GM23338 (cell line): ENCODE measurements at regions not wholly inside any gene's neighbourhood (a gene's known extent, or its start where the extent isn't known, plus 50 kb on each side); places are given as distances from the start of the nearest gene placed in this dataset.

Source experiments
- ATAC-seq: fragments of 200-7000 bp; cut with Tn5 transposase; 3 replicates; pipeline ENCODE4 v1.9.1; 2020
- DNase-seq: peaks from one replicate; pipeline ENCODE4 v3.0.0-alpha.2; 2015; ENCODE audit warnings: low spot score
- H2AFZ ChIP-seq: fragments of 200-600 bp; sonication (generic); 2 replicates; pipeline ENCODE4 v1.8.0; 2016; ENCODE audit warnings: antibody characterized with exemption, mild to moderate bottlenecking, moderate library complexity
- H3F3A ChIP-seq: fragments of 200-600 bp; sonication (generic); replicated peaks from 2 replicates; pipeline ENCODE4 v1.8.0; 2017; ENCODE audit warnings: antibody characterized with exemption, mixed run types, low read depth
- H3K27ac ChIP-seq: fragments of 200-600 bp; sonication (generic); 2 replicates; pipeline ENCODE4 v1.6.1; 2016; ENCODE audit warnings: low read depth
- H3K27me3 ChIP-seq: fragments of 200-600 bp; sonication (generic); 2 replicates; pipeline ENCODE4 v1.8.0; 2016; ENCODE audit warnings: mild to moderate bottlenecking, mixed run types, moderate library complexity; ENCODE audit not compliant: insufficient read depth
- H3K36me3 ChIP-seq: fragments of 200-600 bp; sonication (generic); 2 replicates; pipeline ENCODE4 v1.8.0; 2016; ENCODE audit warnings: mild to moderate bottlenecking; ENCODE audit not compliant: insufficient read depth
- H3K4me1 ChIP-seq: fragments of 200-600 bp; sonication (generic); 2 replicates; pipeline ENCODE4 v1.8.0; 2016; ENCODE audit warnings: mild to moderate bottlenecking, moderate library complexity; ENCODE audit not compliant: insufficient read depth
- H3K4me2 ChIP-seq: fragments of 200-600 bp; sonication (generic); 2 replicates; pipeline ENCODE4 v1.7.1; 2017; ENCODE audit warnings: mixed run types
- H3K4me3 ChIP-seq: fragments of 200-600 bp; sonication (generic); 2 replicates; pipeline ENCODE4 v1.6.1; 2016; ENCODE audit warnings: mixed run types
- H3K79me2 ChIP-seq: fragments of 200-600 bp; sonication (generic); replicated peaks from 2 replicates; pipeline ENCODE4 v1.8.0; 2017; ENCODE audit warnings: mild to moderate bottlenecking; ENCODE audit not compliant: insufficient read depth
- H3K9me2 ChIP-seq: fragments of 200-600 bp; sonication (generic); 2 replicates; pipeline ENCODE4 v1.8.0; 2017; ENCODE audit not compliant: insufficient read depth
- H4K20me1 ChIP-seq: fragments of 200-600 bp; sonication (generic); replicated peaks from 2 replicates; pipeline ENCODE4 v1.8.0; 2017; ENCODE audit warnings: mild to moderate bottlenecking; ENCODE audit not compliant: insufficient read depth
- H3K27ac Mint-ChIP-seq: 2 replicates; pipeline ENCODE4 v1.8.0; 2020; ENCODE audit warnings: inconsistent platforms, mild to moderate bottlenecking, moderate library complexity, mixed read lengths
- H3K27me3 Mint-ChIP-seq: 3 replicates; pipeline ENCODE4 v1.8.0; 2022; ENCODE audit warnings: low read depth, mild to moderate bottlenecking, moderate library complexity, mixed read lengths, inconsistent platforms; ENCODE audit not compliant: insufficient read depth, poor library complexity
- H3K36me3 Mint-ChIP-seq: 3 replicates; pipeline ENCODE4 v1.8.0; 2021; ENCODE audit warnings: low read depth, mild to moderate bottlenecking, inconsistent platforms, moderate library complexity, mixed read lengths
- H3K4me1 Mint-ChIP-seq: 3 replicates; pipeline ENCODE4 v1.8.0; 2020; ENCODE audit warnings: mild to moderate bottlenecking, inconsistent platforms, mixed read lengths
- H3K4me3 Mint-ChIP-seq: 3 replicates; pipeline ENCODE4 v1.8.0; 2021; ENCODE audit warnings: moderate library complexity, mild to moderate bottlenecking, inconsistent platforms, mixed read lengths
- H3K9me3 Mint-ChIP-seq: 3 replicates; pipeline ENCODE4 v1.8.0; 2020; ENCODE audit warnings: moderate library complexity, mild to moderate bottlenecking, inconsistent platforms, mixed read lengths
- CREB1 ChIP-seq: fragments of 250-450 bp; sonication (Bioruptor Pico); IDR thresholded peaks from 2 replicates; pipeline ENCODE4 v1.5.0; 2020; ENCODE audit warnings: low read depth, mild to moderate bottlenecking, moderate library complexity
- CTCF ChIP-seq, 2 experiments: fragments of 200-600 bp in 1 of 2; sonication (generic) in 1 of 2; conservative IDR thresholded peaks; 2 replicates each; pipeline versions ENCODE4 v1.5.1 to v1.6.1; 2016 to 2017; ENCODE audit warnings: antibody characterized with exemption in 2 of 2, low read depth in 2 of 2, mild to moderate bottlenecking in 2 of 2, moderate library complexity in 1 of 2
- ETS1 ChIP-seq: IDR thresholded peaks from 2 replicates; pipeline ENCODE4 v1.6.1; 2016; ENCODE audit warnings: antibody characterized with exemption
- EZH2 ChIP-seq: fragments of 200-600 bp; sonication (generic); IDR thresholded peaks from one replicate; pipeline ENCODE4 v1.8.0; 2017; ENCODE audit warnings: antibody characterized with exemption, mild to moderate bottlenecking, low read depth; ENCODE audit not compliant: unreplicated experiment
- NANOG ChIP-seq: IDR thresholded peaks from 2 replicates; pipeline ENCODE4 v1.6.1; 2016; ENCODE audit warnings: antibody characterized with exemption, borderline replicate concordance
- REST ChIP-seq: IDR thresholded peaks from one replicate; pipeline ENCODE4 v1.6.1; 2018; ENCODE audit warnings: antibody characterized with exemption; ENCODE audit not compliant: unreplicated experiment
- STAT1 ChIP-seq: IDR thresholded peaks from one replicate; pipeline ENCODE4 v1.6.1; 2016; ENCODE audit warnings: antibody characterized with exemption; ENCODE audit not compliant: unreplicated experiment
- ZNF114 ChIP-seq: fragments of 250-450 bp; sonication (Bioruptor Pico); IDR thresholded peaks from 2 replicates; pipeline ENCODE4 v1.5.0; 2020; ENCODE audit warnings: mild to moderate bottlenecking, moderate library complexity
- ZNF331 ChIP-seq: fragments of 250-450 bp; sonication (Bioruptor Pico); IDR thresholded peaks from 2 replicates; pipeline ENCODE4 v1.5.0; 2020; ENCODE audit warnings: low read depth, mild to moderate bottlenecking, moderate library complexity
- ZNF462 ChIP-seq: fragments of 250-450 bp; sonication (Bioruptor Pico); IDR thresholded peaks from 2 replicates; pipeline ENCODE4 v1.5.0; 2020; ENCODE audit warnings: mild to moderate bottlenecking, moderate library complexity

- TF ChIP-seq CTCF (conservative IDR thresholded peaks at IDR 0.05; ENCODE audit: low read depth in 2 of 2): no peak
- TF ChIP-seq ZNF114 (CRISPR knock-in tag): no peak
Observed at GRCh38 chr9:12510551-12510950, 182.6 kb upstream of the TYRP1 start (continued).

- DNase-seq (no peak), ATAC-seq (no peak)
- no peak overlapping the region for H2AFZ ChIP-seq
- Mint-ChIP-seq H3K27me3 (peaks cover 1% of the 10 kb centered on the region), H3K27ac (no peak overlapping the region), H3K36me3 (no peaks in the 10 kb centered on the region), H3K4me1 (no peaks in the 10 kb centered on the region; the same call in 1 of the 3 replicates), H3K4me3 (no peak overlapping the region), H3K9me3 (no peaks in the 10 kb centered on the region)
- TF ChIP-seq ZNF114 (CRISPR knock-in tag) (no peak), CREB1 (no peak), ZNF462 (no peak), NANOG (no peak), ETS1 (no peak), REST (no peak), STAT1 (no peak), ZNF331 (CRISPR knock-in tag) (no peak), EZH2 (no peak)
- no peaks in the 10 kb centered on the region for H3K9me2 ChIP-seq
- no peaks in the 10 kb centered on the region for H3K79me2 ChIP-seq
- H4K20me1 ChIP-seq: no peaks in the 10 kb centered on the region
- H3K27me3 ChIP-seq: no peaks in the 10 kb centered on the region
- H3K4me1 ChIP-seq: no peaks in the 10 kb centered on the region
- H3K27ac ChIP-seq: no peak overlapping the region
- no peaks in the 10 kb centered on the region for H3K36me3 ChIP-seq
- no peak overlapping the region for H3K4me3 ChIP-seq
- H3K4me2 ChIP-seq: no peak overlapping the region
- H3F3A ChIP-seq: no peaks in the 10 kb centered on the region
Observed at GRCh38 chr9:12511726-12512125, 181.5 kb upstream of the TYRP1 start.
